ENCODE measurements at regions not wholly inside any gene's neighbourhood (a gene's known extent, or its start where the extent isn't known, plus 50 kb on each side); places are given as distances from the start of the nearest gene placed in this dataset.

DNA sequence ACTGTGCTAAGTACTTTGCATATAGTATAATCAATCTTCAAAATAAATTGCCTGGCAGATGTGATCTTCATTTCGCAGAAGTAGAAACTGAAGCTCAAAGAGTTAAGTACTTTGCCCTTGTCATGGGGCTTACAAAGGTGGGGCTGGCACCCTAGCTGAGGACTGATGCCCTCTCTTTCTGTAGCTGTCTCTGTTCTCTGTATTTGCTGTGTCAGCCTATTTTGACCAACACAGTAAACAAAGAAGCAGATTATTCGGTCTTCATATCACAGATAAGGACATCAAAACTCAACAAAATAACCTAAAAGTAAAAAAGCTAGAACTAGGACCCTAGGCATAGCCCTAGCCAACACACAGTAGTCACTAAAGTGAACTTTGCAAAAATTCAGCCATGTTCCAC, 570.5 kb upstream of the TENM3 start:
- ATAC-seq (ENCODE audit: insufficient read depth, low FRiP score), result no peak
- Histone ChIP-seq H3K4me3 (no peak overlapping the region), H3K36me3 (ENCODE audit: control insufficient read depth in 4 of 4, insufficient read depth in 4 of 4, low read length in 4 of 4) (no peaks in the 10 kb centered on the region), H3K9me3 (ENCODE audit: control insufficient read depth in 4 of 4, insufficient read depth in 3 of 4, low read length in 3 of 4) (peaks cover 0 to 2% (median 0%) of the 10 kb centered on the region in 4 donors), H3K9ac (ENCODE audit: insufficient read depth in 1 of 2, low read length in 2 of 2) (no peak overlapping the region), H3K27me3 (ENCODE audit: control insufficient read depth in 3 of 3, insufficient read depth in 3 of 3, low read length in 2 of 3) (no peaks in the 10 kb centered on the region), H3K4me1 (ENCODE audit: control insufficient read depth in 5 of 5, insufficient read depth in 5 of 5, low read length in 5 of 5) (no peaks in the 10 kb centered on the region), H3K27ac (ENCODE audit: low read depth in 1 of 2, low read length in 1 of 2) (no peak overlapping the region)
- 76 to 85% methylated on average over 2 of the region's 2 CpGs for WGBS, 2 donors
- TF ChIP-seq CTCF (IDR thresholded peaks at IDR 0.05; ENCODE audit: control extremely low read depth, extremely low read depth), result no peak
- no peak for DNase-seq

DNA sequence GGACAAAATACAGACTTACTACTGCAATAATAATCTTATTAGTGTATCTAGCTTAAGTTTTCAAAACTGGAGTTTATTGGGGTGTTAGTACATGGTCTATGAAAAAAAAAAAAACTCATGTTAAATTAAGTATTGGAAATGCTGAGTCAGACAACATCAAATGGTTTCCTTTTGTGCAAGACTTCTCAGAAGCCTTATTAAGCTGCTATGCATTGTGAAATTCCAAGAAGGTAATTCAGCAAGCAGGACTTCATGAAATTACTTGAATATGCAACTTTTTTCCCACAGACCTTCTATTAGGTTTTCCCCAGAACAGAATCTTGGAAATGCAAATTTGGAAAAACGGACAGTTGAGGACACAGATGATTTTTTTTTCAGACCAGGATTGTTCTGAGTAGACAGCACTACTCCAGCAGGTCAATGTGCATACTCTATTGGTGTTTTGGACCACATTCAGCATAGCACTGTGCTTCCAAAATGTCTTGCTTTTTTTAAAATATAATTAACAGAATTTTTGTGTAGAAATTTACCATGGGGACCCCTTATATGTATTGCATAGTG, 568.8 kb upstream of the TENM3 start:
- no peak for TF ChIP-seq CTCF (IDR thresholded peaks at IDR 0.05; ENCODE audit: control extremely low read depth, extremely low read depth)

DNA sequence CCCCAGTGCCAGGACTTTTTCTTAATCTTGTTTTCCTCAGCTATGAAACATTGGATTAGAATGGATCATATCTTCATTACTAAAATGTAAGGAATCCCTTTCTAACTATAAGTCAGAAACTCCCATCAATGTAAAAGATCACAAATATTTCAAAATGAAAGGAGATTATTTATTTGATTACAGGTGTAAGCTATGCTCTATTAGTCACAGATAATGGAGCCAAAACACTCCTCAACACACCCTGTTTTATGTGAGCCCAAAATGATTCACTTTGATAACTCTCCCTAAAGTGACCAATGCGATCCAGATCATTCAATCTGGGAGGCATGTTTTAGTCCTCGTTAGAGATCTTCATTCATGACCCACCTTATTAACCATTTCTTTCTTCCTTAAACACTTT, 566.7 kb upstream of the TENM3 start:
- TF ChIP-seq CTCF (IDR thresholded peaks at IDR 0.05; ENCODE audit: control extremely low read depth, extremely low read depth), result no peak
- 46 to 48% methylated on average over 2 of the region's 2 CpGs for WGBS, 2 donors
- Histone ChIP-seq H3K9me3 (ENCODE audit: control insufficient read depth in 4 of 4, insufficient read depth in 3 of 4, low read length in 3 of 4) (no peaks in the 10 kb centered on the region), H3K27ac (ENCODE audit: low read depth in 1 of 2, low read length in 1 of 2) (no peak overlapping the region), H3K36me3 (ENCODE audit: control insufficient read depth in 4 of 4, insufficient read depth in 4 of 4, low read length in 4 of 4) (no peaks in the 10 kb centered on the region), H3K27me3 (ENCODE audit: control insufficient read depth in 3 of 3, insufficient read depth in 3 of 3, low read length in 2 of 3) (no peaks in the 10 kb centered on the region), H3K9ac (ENCODE audit: insufficient read depth in 1 of 2, low read length in 2 of 2) (no peak overlapping the region), H3K4me3 (no peak overlapping the region), H3K4me1 (ENCODE audit: control insufficient read depth in 5 of 5, insufficient read depth in 5 of 5, low read length in 5 of 5) (no peaks in the 10 kb centered on the region)
- ATAC-seq (ENCODE audit: insufficient read depth, low FRiP score) (no peak), DNase-seq (no peak)

More for the DNA sequence above, 568.8 kb upstream of the TENM3 start:
- H3K9me3 ChIP-seq (ENCODE audit: control insufficient read depth in 4 of 4, insufficient read depth in 3 of 4, low read length in 3 of 4), result no peaks in the 10 kb centered on the region
- no peaks in the 10 kb centered on the region for H3K36me3 ChIP-seq (ENCODE audit: control insufficient read depth in 4 of 4, insufficient read depth in 4 of 4, low read length in 4 of 4)
- DNase-seq (peak in 1 of 3 donors; percentile 4), ATAC-seq (ENCODE audit: insufficient read depth, low FRiP score) (no peak)
- H3K4me3 ChIP-seq, result no peak overlapping the region
- H3K9ac ChIP-seq (ENCODE audit: insufficient read depth in 1 of 2, low read length in 2 of 2), result no peak overlapping the region
- no peaks in the 10 kb centered on the region for H3K27me3 ChIP-seq (ENCODE audit: control insufficient read depth in 3 of 3, insufficient read depth in 3 of 3, low read length in 2 of 3)
- no peaks in the 10 kb centered on the region for H3K4me1 ChIP-seq (ENCODE audit: control insufficient read depth in 5 of 5, insufficient read depth in 5 of 5, low read length in 5 of 5)
- H3K27ac ChIP-seq (ENCODE audit: low read depth in 1 of 2, low read length in 1 of 2), result no peak overlapping the region
- 58 to 59% methylated on average over 1 of the region's 1 CpG for WGBS, 2 donors

DNA sequence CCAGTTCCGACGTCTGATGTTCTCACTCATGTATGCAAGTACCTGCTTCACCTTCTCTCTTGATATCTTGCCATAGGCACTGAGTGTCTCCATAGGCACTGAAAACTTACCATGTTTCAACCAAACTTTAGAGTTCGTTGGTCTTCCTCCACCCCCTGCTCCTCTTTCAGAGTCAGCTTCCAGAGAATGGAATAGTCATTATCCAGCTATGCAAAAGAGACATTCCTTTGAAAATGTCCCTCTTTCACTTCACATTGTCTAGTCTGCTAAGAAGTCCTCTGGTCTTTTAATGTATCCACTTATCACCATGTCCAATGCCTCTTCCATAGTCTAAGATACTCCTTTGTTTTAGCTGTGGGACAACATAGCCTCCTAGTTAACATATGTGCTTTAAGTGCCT, 566.0 kb upstream of the TENM3 start:
- whole genome bisulfite sequencing, 2 donors, result 84 to 87% methylated on average over 3 of the region's 3 CpGs
- Histone ChIP-seq H3K27me3 (ENCODE audit: control insufficient read depth in 3 of 3, insufficient read depth in 3 of 3, low read length in 2 of 3) (no peaks in the 10 kb centered on the region), H3K36me3 (ENCODE audit: control insufficient read depth in 4 of 4, insufficient read depth in 4 of 4, low read length in 4 of 4) (no peaks in the 10 kb centered on the region), H3K4me3 (no peak overlapping the region), H3K27ac (ENCODE audit: low read depth in 1 of 2, low read length in 1 of 2) (no peak overlapping the region), H3K9ac (ENCODE audit: insufficient read depth in 1 of 2, low read length in 2 of 2) (no peak overlapping the region), H3K4me1 (ENCODE audit: control insufficient read depth in 5 of 5, insufficient read depth in 5 of 5, low read length in 5 of 5) (no peaks in the 10 kb centered on the region), H3K9me3 (ENCODE audit: control insufficient read depth in 4 of 4, insufficient read depth in 3 of 4, low read length in 3 of 4) (no peaks in the 10 kb centered on the region)
- TF ChIP-seq CTCF (IDR thresholded peaks at IDR 0.05; ENCODE audit: control extremely low read depth, extremely low read depth), result no peak
- ATAC-seq (ENCODE audit: insufficient read depth, low FRiP score) (no peak), DNase-seq (no peak)
